ENCODE measurements at regions not wholly inside any gene's neighbourhood (a gene's known extent, or its start where the extent isn't known, plus 50 kb on each side); places are given as distances from the start of the nearest gene placed in this dataset.

GRCh38 chrX:8927066-8927635 is 106.8 kb downstream of the FAM9B start:
- Histone ChIP-seq H3K36me3 (no peaks in the 10 kb centered on the region), H3K27me3 (peaks cover 0 to 10% (median 0%) of the 10 kb centered on the region in 9 donors), H3K4me1 (no peaks in the 10 kb centered on the region), H3K9me3 (no peaks in the 10 kb centered on the region), H3K27ac (no peak overlapping the region), H3K4me3 (no peak overlapping the region)
- intact Hi-C loops (cut with DNase I): no loop called here
- 72 to 91% (median 83%) methylated on average over 5 of the region's 5 CpGs for WGBS, 4 donors
- DNase-seq (no peak), ATAC-seq (no peak)
- TF ChIP-seq POLR2A (IDR thresholded peaks at IDR 0.05): no peak
- TF ChIP-seq, protein P1, sequence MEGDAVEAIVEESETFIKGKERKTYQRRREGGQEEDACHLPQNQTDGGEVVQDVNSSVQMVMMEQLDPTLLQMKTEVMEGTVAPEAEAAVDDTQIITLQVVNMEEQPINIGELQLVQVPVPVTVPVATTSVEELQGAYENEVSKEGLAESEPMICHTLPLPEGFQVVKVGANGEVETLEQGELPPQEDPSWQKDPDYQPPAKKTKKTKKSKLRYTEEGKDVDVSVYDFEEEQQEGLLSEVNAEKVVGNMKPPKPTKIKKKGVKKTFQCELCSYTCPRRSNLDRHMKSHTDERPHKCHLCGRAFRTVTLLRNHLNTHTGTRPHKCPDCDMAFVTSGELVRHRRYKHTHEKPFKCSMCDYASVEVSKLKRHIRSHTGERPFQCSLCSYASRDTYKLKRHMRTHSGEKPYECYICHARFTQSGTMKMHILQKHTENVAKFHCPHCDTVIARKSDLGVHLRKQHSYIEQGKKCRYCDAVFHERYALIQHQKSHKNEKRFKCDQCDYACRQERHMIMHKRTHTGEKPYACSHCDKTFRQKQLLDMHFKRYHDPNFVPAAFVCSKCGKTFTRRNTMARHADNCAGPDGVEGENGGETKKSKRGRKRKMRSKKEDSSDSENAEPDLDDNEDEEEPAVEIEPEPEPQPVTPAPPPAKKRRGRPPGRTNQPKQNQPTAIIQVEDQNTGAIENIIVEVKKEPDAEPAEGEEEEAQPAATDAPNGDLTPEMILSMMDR (IDR thresholded peaks at IDR 0.05): no peak

GRCh38 chrX:8921615-8922014 is 112.3 kb downstream of the FAM9B start:
- Histone ChIP-seq H3K27me3 (peaks cover 0 to 22% (median 0%) of the 10 kb centered on the region in 9 donors), H3K4me3 (no peak overlapping the region), H3K27ac (no peak overlapping the region), H3K36me3 (no peaks in the 10 kb centered on the region), H3K4me1 (no peaks in the 10 kb centered on the region), H3K9me3 (no peaks in the 10 kb centered on the region)
- DNase-seq (no peak), ATAC-seq (no peak)
- TF ChIP-seq, protein P1 (IDR thresholded peaks at IDR 0.05): no peak
- no peak for TF ChIP-seq POLR2A (IDR thresholded peaks at IDR 0.05)
- WGBS, 4 donors: 70 to 90% (median 82%) methylated on average over 2 of the region's 2 CpGs
- intact Hi-C loops (cut with DNase I): no loop called here

DNA sequence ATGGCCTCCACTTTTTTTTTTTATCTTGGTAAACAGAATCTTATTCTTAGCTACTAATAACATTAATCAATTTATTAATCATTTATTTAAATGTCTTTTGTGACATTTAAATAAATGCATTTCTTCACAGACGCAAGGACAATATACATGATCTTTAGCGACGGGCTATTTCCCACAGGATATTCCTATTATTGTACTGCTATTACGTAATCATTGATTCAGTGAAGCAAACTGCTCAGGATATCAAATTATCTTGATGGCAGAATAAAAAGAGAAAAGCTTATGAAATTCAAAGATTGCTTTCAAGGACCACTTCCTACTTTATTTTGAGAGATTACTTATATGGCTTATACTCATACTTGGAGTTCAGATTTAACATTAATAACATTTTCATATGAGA is 114.1 kb downstream of the FAM9B start:
- H3K4me3 ChIP-seq: no peak overlapping the region
- WGBS, 4 donors: 55 to 73% (median 68%) methylated on average over 4 of the region's 4 CpGs
- intact Hi-C loops (cut with DNase I): no loop called here
- TF ChIP-seq, protein P1 (IDR thresholded peaks at IDR 0.05): no peak
- no peak for TF ChIP-seq POLR2A (IDR thresholded peaks at IDR 0.05)
- H3K27me3 ChIP-seq: peaks cover 0 to 17% (median 0%) of the 10 kb centered on the region in 9 donors
- no peaks in the 10 kb centered on the region for H3K9me3 ChIP-seq
- peaks cover 0 to 4% (median 0%) of the 10 kb centered on the region in 12 donors for H3K4me1 ChIP-seq
- no peak for ATAC-seq
- no peak overlapping the region for H3K27ac ChIP-seq
- DNase-seq: no peak
- H3K36me3 ChIP-seq: no peaks in the 10 kb centered on the region

- H3K9me3 ChIP-seq: no peaks in the 10 kb centered on the region
- 53 to 71% (median 63%) methylated on average over 1 of the region's 1 CpG for WGBS, 4 donors
- intact Hi-C loops (cut with DNase I): no loop called here
- H3K4me3 ChIP-seq: no peak overlapping the region
- ATAC-seq (no peak), DNase-seq (no peak)
- TF ChIP-seq, protein P1 (IDR thresholded peaks at IDR 0.05): no peak
- TF ChIP-seq POLR2A (IDR thresholded peaks at IDR 0.05): no peak
- H3K36me3 ChIP-seq: no peaks in the 10 kb centered on the region
- H3K27ac ChIP-seq: no peak overlapping the region
- peaks cover 0 to 20% (median 0%) of the 10 kb centered on the region in 9 donors for H3K27me3 ChIP-seq
- peaks cover 0 to 6% (median 0%) of the 10 kb centered on the region in 12 donors for H3K4me1 ChIP-seq
Observed at GRCh38 chrX:8916697-8917096, 115.5 kb upstream of the FAM9A start.
